Gastrocnemius medialis (tissue), 4 donors: ENCODE measurements at regions not wholly inside any gene's neighbourhood (a gene's known extent, or its start where the extent isn't known, plus 50 kb on each side); places are given as distances from the start of the nearest gene placed in this dataset.

Experiments used
- ATAC-seq, 2 donors: fragments of 150-250 bp; one replicate each; pipeline ENCODE4 v1.9.1; 2016
- DNase-seq, 2 donors: peaks; one replicate each; pipeline ENCODE4 v3.0.0-alpha.2; 2019
- H3K27ac ChIP-seq, 4 donors: fragments of 200-600 bp; sonication (generic); 1 replicate in 1 of 4; 2 replicates in 3 of 4; pipeline ENCODE4 v1.5.1; 2016 to 2018; ENCODE audit warnings: mild to moderate bottlenecking in 2 of 4, moderate library complexity in 1 of 4
- H3K27me3 ChIP-seq, 3 donors: fragments of 200-600 bp; sonication (generic) in 2 of 3; 1 replicate in 1 of 3; 2 replicates in 2 of 3; pipeline versions ENCODE4 v1.5.1 to v1.6.0; 2016 to 2019; ENCODE audit warnings: mild to moderate bottlenecking in 1 of 3, moderate library complexity in 1 of 3
- H3K36me3 ChIP-seq, 2 donors: fragments of 200-600 bp; sonication (generic) in 1 of 2; one replicate each; pipeline ENCODE4 v1.5.1; 2017 to 2018
- H3K4me1 ChIP-seq, 2 donors: fragments of 200-600 bp; sonication (generic) in 1 of 2; one replicate each; pipeline ENCODE4 v1.5.1; 2016 to 2017; ENCODE audit warnings: mild to moderate bottlenecking in 2 of 2
- H3K4me3 ChIP-seq, 4 donors: fragments of 200-600 bp; sonication (generic) in 3 of 4; 1 replicate in 1 of 4; 2 replicates in 3 of 4; pipeline ENCODE4 v1.5.1; 2016 to 2019; ENCODE audit warnings: mild to moderate bottlenecking in 2 of 4
- H3K9me3 ChIP-seq, 3 donors: fragments of 200-600 bp; sonication (generic) in 2 of 3; 1 replicate in 1 of 3; 2 replicates in 2 of 3; pipeline ENCODE4 v1.5.1; 2016 to 2019
- POLR2A ChIP-seq, 2 donors: fragments of 450-650 bp; IDR thresholded peaks; one replicate each; pipeline ENCODE4 v1.6.1; 2017; ENCODE audit warnings: antibody characterized with exemption in 2 of 2, mild to moderate bottlenecking in 2 of 2, moderate library complexity in 2 of 2
- in situ Hi-C, 4 donors: fragments of 200-750 bp; cut with MboI; loops; one replicate each; pipeline versions ENCODE4 v1.15.0 to v1.8.0; 2017; ENCODE audit warnings: low sequenced_read_pairs in 4 of 4
- intact Hi-C: fragments of 100-400 bp; cut with DNase I; formaldehyde crosslinking; loops from one replicate; pipeline ENCODE4 v1.15.1; 2023; ENCODE audit warnings: low total_unique reads
- TF ChIP-seq, protein P1 (sequence below), 5 experiments: fragments of 450-650 bp in 3 of 5; fragments of 200-600 bp in 2 of 5; sonication (generic) in 2 of 5; IDR thresholded peaks in 4 of 5; conservative IDR thresholded peaks in 1 of 5; 1 replicate in 4 of 5; 2 replicates in 1 of 5; pipeline ENCODE4 v1.5.1; 2016 to 2019; ENCODE audit warnings: antibody characterized with exemption in 5 of 5, mild to moderate bottlenecking in 3 of 5, moderate library complexity in 3 of 5

DNA sequence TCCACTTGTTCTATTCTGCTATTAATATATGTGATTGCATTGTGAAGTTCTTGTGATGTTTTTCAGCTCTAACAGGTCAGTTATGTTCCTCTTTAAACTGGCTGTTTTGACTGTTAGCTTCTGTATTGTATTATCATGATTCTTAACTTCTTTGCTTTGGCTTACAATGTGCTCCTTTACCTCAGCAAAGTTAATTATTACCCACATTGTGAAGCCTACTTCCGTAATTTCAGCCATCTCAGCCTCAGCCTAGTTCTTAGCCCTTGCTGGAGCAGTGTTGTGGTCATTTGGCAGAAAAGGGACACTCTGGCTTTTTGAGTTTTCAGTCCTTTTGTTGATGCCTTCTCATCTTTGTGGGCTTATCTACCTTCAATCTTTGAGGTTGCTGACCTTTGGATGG, 440.2 kb downstream of the TBC1D32 start:
- H3K27me3 ChIP-seq, result no peaks in the 10 kb centered on the region
- intact Hi-C loops (no loop called here), in situ Hi-C loops (no loop called here)
- ATAC-seq (no peak), DNase-seq (no peak)
- no peaks in the 10 kb centered on the region for H3K9me3 ChIP-seq
- no peak overlapping the region for H3K27ac ChIP-seq
- TF ChIP-seq, protein P1, sequence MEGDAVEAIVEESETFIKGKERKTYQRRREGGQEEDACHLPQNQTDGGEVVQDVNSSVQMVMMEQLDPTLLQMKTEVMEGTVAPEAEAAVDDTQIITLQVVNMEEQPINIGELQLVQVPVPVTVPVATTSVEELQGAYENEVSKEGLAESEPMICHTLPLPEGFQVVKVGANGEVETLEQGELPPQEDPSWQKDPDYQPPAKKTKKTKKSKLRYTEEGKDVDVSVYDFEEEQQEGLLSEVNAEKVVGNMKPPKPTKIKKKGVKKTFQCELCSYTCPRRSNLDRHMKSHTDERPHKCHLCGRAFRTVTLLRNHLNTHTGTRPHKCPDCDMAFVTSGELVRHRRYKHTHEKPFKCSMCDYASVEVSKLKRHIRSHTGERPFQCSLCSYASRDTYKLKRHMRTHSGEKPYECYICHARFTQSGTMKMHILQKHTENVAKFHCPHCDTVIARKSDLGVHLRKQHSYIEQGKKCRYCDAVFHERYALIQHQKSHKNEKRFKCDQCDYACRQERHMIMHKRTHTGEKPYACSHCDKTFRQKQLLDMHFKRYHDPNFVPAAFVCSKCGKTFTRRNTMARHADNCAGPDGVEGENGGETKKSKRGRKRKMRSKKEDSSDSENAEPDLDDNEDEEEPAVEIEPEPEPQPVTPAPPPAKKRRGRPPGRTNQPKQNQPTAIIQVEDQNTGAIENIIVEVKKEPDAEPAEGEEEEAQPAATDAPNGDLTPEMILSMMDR (IDR thresholded peaks at IDR 0.05 in 4 of 5, conservative IDR thresholded peaks at IDR 0.05 in 1 of 5), result no peak
- TF ChIP-seq POLR2A (IDR thresholded peaks at IDR 0.05), result no peak
- no peaks in the 10 kb centered on the region for H3K36me3 ChIP-seq
- no peaks in the 10 kb centered on the region for H3K4me1 ChIP-seq
- no peak overlapping the region for H3K4me3 ChIP-seq

DNA sequence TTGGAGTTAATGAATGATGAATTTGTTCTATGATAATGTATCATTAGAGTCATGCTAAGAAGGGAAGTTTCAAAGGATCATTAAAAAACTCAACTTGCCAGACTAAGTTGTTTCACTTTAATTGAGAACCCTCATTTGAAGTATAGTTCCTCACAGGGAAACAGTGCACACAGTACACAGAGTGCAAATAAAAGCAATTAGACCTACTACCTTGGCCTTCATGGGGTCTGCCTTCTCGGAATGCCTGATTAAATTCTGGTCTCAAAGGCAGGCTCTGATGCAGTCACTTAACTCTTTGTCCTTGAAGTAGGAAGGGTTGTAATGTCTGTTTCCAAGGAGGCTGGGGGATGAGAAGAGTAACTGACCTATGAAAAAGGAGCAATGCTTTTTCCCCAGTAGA, 457.3 kb downstream of the TBC1D32 start:
- Histone ChIP-seq H3K4me3 (no peak overlapping the region), H3K9me3 (no peaks in the 10 kb centered on the region), H3K27ac (no peak overlapping the region), H3K4me1 (no peaks in the 10 kb centered on the region), H3K36me3 (no peaks in the 10 kb centered on the region), H3K27me3 (no peaks in the 10 kb centered on the region)
- TF ChIP-seq, protein P1 (IDR thresholded peaks at IDR 0.05 in 4 of 5, conservative IDR thresholded peaks at IDR 0.05 in 1 of 5), result no peak
- TF ChIP-seq POLR2A (IDR thresholded peaks at IDR 0.05), result no peak
- ATAC-seq (no peak), DNase-seq (no peak)
- intact Hi-C loops (no loop called here), in situ Hi-C loops (no loop called here)

DNA sequence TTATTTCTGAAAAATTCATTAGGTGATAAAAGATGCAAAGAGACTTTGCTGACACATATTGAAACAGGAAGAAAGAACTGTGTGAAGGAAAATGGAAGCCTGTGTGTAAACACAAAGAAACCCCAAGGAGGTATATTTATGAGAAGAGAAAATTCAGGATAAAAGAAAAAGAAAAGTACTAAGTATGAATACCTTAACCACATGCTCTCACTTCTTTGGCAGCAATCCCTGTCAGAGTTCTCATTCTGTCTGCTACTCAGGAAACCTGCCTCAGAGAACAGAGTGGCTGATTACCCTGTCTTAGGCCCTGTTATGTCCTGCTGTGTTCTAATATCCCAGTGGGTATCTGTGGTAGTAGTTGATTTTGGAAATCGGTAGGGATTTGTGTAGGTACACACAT, 457.9 kb downstream of the TBC1D32 start:
- ATAC-seq, result no peak
- Histone ChIP-seq H3K27me3 (no peaks in the 10 kb centered on the region), H3K27ac (no peak overlapping the region), H3K36me3 (no peaks in the 10 kb centered on the region), H3K4me3 (no peak overlapping the region), H3K9me3 (no peaks in the 10 kb centered on the region), H3K4me1 (no peaks in the 10 kb centered on the region)
- intact Hi-C loops (no loop called here), in situ Hi-C loops (no loop called here)
- TF ChIP-seq POLR2A (IDR thresholded peaks at IDR 0.05), result no peak
- TF ChIP-seq, protein P1 (IDR thresholded peaks at IDR 0.05 in 4 of 5, conservative IDR thresholded peaks at IDR 0.05 in 1 of 5), result no peak
- no peak for DNase-seq

DNA sequence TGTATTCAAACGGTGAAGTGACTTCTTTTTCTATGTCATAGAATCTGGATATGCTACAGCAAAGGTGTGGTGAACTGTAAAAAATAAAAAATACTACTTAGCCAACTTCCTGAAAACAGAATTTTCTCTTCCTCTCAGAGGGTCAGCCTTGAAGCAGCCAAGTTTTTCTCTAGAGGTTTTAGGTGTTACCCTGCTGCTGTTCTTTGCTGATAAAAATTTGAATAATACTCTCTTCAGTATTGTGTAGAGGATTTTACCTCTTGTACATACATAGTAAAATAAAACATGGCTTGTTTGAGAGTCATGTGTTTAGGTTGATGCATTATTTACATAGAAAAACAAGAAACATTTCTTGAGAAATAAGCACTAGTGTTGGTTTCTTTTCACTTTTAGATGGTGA, 458.4 kb downstream of the TBC1D32 start:
- Histone ChIP-seq H3K4me3 (no peak overlapping the region), H3K27me3 (no peaks in the 10 kb centered on the region), H3K4me1 (no peaks in the 10 kb centered on the region), H3K9me3 (no peaks in the 10 kb centered on the region), H3K27ac (no peak overlapping the region), H3K36me3 (no peaks in the 10 kb centered on the region)
- ATAC-seq (no peak), DNase-seq (no peak)
- TF ChIP-seq, protein P1 (IDR thresholded peaks at IDR 0.05 in 4 of 5, conservative IDR thresholded peaks at IDR 0.05 in 1 of 5), result no peak
- TF ChIP-seq POLR2A (IDR thresholded peaks at IDR 0.05), result no peak
- in situ Hi-C loops (no loop called here), intact Hi-C loops (no loop called here)

GRCh38 chr6:120874422-120874821, 459.9 kb downstream of the TBC1D32 start:
- H3K9me3 ChIP-seq, result no peaks in the 10 kb centered on the region
- DNase-seq (no peak), ATAC-seq (no peak)
- no peaks in the 10 kb centered on the region for H3K27me3 ChIP-seq
- H3K36me3 ChIP-seq, result no peaks in the 10 kb centered on the region
- H3K4me1 ChIP-seq, result no peaks in the 10 kb centered on the region
- no peak overlapping the region for H3K27ac ChIP-seq
- TF ChIP-seq, protein P1 (IDR thresholded peaks at IDR 0.05 in 4 of 5, conservative IDR thresholded peaks at IDR 0.05 in 1 of 5), result no peak
- TF ChIP-seq POLR2A (IDR thresholded peaks at IDR 0.05), result no peak
- intact Hi-C loops (no loop called here), in situ Hi-C loops (no loop called here)
- no peak overlapping the region for H3K4me3 ChIP-seq
